ENCODE measurements at regions not wholly inside any gene's neighbourhood (a gene's known extent, or its start where the extent isn't known, plus 50 kb on each side); places are given as distances from the start of the nearest gene placed in this dataset.

DNA sequence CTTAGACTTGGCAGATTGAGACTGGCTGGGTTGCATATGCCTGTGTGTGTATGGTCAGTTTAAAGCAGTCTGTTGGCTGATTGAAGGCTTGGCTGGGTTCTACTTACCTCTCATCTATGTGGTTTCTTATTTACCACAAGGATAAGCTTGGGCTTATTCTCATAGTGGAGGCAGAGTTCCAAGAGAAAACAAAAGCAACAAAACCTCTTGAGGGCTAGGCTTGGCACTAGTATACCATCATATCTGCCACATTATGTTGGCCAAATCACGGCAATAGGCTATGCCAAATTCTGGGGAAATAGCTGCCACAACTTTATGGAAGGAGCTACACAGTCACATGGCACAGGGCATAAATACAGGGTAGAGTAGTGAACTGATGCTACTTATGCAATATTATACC, 714.1 kb downstream of the CBLN4 start:
- Histone ChIP-seq H3K36me3 (ENCODE audit: control insufficient read depth, insufficient read depth, low read length) (no peaks in the 10 kb centered on the region), H3K27me3 (ENCODE audit: control insufficient read depth, insufficient read depth, low read length) (no peaks in the 10 kb centered on the region), H3K4me3 (ENCODE audit: low read depth, low read length) (no peak overlapping the region)
- no peak for DNase-seq (ENCODE audit: low read depth)
- TF ChIP-seq, protein P1, sequence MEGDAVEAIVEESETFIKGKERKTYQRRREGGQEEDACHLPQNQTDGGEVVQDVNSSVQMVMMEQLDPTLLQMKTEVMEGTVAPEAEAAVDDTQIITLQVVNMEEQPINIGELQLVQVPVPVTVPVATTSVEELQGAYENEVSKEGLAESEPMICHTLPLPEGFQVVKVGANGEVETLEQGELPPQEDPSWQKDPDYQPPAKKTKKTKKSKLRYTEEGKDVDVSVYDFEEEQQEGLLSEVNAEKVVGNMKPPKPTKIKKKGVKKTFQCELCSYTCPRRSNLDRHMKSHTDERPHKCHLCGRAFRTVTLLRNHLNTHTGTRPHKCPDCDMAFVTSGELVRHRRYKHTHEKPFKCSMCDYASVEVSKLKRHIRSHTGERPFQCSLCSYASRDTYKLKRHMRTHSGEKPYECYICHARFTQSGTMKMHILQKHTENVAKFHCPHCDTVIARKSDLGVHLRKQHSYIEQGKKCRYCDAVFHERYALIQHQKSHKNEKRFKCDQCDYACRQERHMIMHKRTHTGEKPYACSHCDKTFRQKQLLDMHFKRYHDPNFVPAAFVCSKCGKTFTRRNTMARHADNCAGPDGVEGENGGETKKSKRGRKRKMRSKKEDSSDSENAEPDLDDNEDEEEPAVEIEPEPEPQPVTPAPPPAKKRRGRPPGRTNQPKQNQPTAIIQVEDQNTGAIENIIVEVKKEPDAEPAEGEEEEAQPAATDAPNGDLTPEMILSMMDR (IDR thresholded peaks at IDR 0.05; ENCODE audit: insufficient read depth, low read length, severe bottlenecking) = no peak
- FAIRE-seq = no peak

DNA sequence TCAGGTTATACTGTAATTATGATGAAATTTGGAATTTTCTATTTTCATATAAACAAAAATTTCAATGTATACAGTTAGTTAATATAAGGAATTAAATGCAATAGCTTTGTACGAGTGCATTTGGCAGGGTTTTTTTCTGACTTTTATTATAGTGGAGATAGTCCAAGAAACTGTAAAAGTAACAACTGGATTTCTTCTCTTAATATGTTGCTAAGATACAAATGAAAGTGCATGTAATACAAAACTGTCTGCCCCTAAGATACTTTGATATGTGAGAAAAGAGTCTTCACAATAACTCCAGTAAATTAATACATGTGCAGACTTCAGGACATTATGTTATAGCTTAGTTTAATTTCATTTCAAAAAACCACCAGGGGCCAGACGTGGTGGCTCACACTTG, 721.4 kb downstream of the CBLN4 start:
- TF ChIP-seq, protein P1 (IDR thresholded peaks at IDR 0.05; ENCODE audit: insufficient read depth, low read length, severe bottlenecking) = no peak
- DNase-seq (ENCODE audit: low read depth) = no peak
- no peaks in the 10 kb centered on the region for H3K27me3 ChIP-seq (ENCODE audit: control insufficient read depth, insufficient read depth, low read length)
- H3K36me3 ChIP-seq (ENCODE audit: control insufficient read depth, insufficient read depth, low read length) = no peaks in the 10 kb centered on the region
- no peak for FAIRE-seq
- H3K4me3 ChIP-seq (ENCODE audit: low read depth, low read length) = no peak overlapping the region

DNA sequence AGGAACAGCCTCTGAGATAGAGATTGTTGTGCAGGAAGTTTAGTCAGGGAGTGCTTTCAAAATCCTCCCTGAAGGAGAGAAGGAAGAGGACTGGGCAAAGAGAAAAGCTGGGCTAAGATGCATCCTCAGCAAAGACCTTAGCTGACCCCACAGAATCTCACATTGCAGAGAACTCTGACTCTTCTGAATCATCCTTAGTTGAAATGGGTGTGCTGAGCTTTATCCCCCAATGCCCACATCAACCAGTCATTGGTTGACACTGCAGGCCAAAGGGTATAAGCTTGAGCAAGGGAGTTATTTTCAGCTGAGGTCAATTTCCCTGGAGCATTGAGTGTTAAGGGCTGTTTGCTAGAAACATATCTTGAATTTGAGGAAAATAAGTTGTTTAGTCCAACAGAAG, 732.2 kb downstream of the CBLN4 start:
- TF ChIP-seq, protein P1 (IDR thresholded peaks at IDR 0.05; ENCODE audit: insufficient read depth, low read length, severe bottlenecking) = no peak
- Histone ChIP-seq H3K4me3 (ENCODE audit: low read depth, low read length) (no peak overlapping the region), H3K27me3 (ENCODE audit: control insufficient read depth, insufficient read depth, low read length) (no peaks in the 10 kb centered on the region), H3K36me3 (ENCODE audit: control insufficient read depth, insufficient read depth, low read length) (no peaks in the 10 kb centered on the region)
- no peak for FAIRE-seq
- DNase-seq (ENCODE audit: low read depth) = no peak

- FAIRE-seq = no peak
- H3K27me3 ChIP-seq (ENCODE audit: control insufficient read depth, insufficient read depth, low read length) = no peaks in the 10 kb centered on the region
- no peaks in the 10 kb centered on the region for H3K36me3 ChIP-seq (ENCODE audit: control insufficient read depth, insufficient read depth, low read length)
- TF ChIP-seq, protein P1 (IDR thresholded peaks at IDR 0.05; ENCODE audit: insufficient read depth, low read length, severe bottlenecking) = no peak
- DNase-seq (ENCODE audit: low read depth) = no peak
- H3K4me3 ChIP-seq (ENCODE audit: low read depth, low read length) = no peak overlapping the region
Measured at GRCh38 chr20:55271371-55271770, 733.9 kb downstream of the CBLN4 start.

- TF ChIP-seq, protein P1 (IDR thresholded peaks at IDR 0.05; ENCODE audit: insufficient read depth, low read length, severe bottlenecking) = no peak
- Histone ChIP-seq H3K27me3 (ENCODE audit: control insufficient read depth, insufficient read depth, low read length) (no peaks in the 10 kb centered on the region), H3K36me3 (ENCODE audit: control insufficient read depth, insufficient read depth, low read length) (no peaks in the 10 kb centered on the region), H3K4me3 (ENCODE audit: low read depth, low read length) (no peak overlapping the region)
- DNase-seq (ENCODE audit: low read depth) = peak; percentile 23
- no peak for FAIRE-seq
Measured at GRCh38 chr20:55269913-55270312, 735.4 kb downstream of the CBLN4 start.

GRCh38 chr20:55266361-55266760, 739.0 kb downstream of the CBLN4 start:
- FAIRE-seq (no peak), DNase-seq (ENCODE audit: low read depth) (no peak)
- TF ChIP-seq, protein P1 (IDR thresholded peaks at IDR 0.05; ENCODE audit: insufficient read depth, low read length, severe bottlenecking) = no peak
- Histone ChIP-seq H3K27me3 (ENCODE audit: control insufficient read depth, insufficient read depth, low read length) (no peaks in the 10 kb centered on the region), H3K4me3 (ENCODE audit: low read depth, low read length) (no peak overlapping the region), H3K36me3 (ENCODE audit: control insufficient read depth, insufficient read depth, low read length) (no peaks in the 10 kb centered on the region)

All from bronchial epithelial cell (primary cell).